ENCODE measurements at regions not wholly inside any gene's neighbourhood (a gene's known extent, or its start where the extent isn't known, plus 50 kb on each side); places are given as distances from the start of the nearest gene placed in this dataset.

DNA sequence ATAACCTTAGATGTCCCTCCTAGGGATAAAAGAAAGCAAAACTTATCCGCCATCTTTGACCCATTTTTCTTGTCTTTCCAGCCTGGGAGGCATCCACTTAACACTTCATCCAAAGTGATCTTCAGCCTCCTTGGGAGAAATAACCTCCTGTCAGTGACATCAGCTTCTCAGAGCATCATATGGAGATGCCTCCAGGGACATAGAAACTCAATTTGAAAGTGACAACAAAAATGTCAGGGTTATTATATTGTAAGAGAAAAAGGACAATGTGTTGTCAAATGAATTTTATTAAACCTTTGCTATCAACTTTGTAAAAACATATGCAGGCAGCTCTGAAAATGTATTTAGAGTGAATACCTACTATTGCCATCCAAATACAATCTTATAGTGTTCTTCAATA, 371.2 kb upstream of the ADARB2 start:
- H3K27me3 ChIP-seq (ENCODE audit: insufficient read depth in 3 of 3, low read length in 2 of 3) = no peaks in the 10 kb centered on the region

DNA sequence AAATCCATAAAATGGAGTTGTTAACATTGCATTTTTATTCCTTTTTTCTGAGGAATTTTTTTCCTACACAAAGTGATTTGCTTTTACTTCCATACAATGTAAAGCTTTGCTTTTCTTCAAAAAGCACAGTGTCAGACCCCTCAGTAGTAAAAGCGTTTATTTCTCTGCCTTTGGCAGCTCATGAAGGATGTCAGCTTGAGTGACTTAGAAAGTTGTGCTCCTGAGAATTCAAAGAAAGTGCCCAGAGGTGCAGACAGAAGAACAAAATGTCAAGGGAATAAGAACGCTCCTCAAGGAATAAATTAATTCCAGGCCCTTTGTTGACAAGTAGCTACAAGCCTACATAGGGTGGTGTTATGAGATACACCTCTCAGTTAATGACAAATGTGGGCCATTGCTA, 369.3 kb upstream of the ADARB2 start:
- H3K36me3 ChIP-seq (ENCODE audit: insufficient read depth in 1 of 2, low read depth in 1 of 2) = no peaks in the 10 kb centered on the region
- no peak overlapping the region for H3K4me3 ChIP-seq
- no peaks in the 10 kb centered on the region for H3K9me3 ChIP-seq
- intact Hi-C loops (cut with DNase I) = no loop called here
- no peak for ATAC-seq
- no peaks in the 10 kb centered on the region for H3K4me1 ChIP-seq
- TF ChIP-seq, protein P1, sequence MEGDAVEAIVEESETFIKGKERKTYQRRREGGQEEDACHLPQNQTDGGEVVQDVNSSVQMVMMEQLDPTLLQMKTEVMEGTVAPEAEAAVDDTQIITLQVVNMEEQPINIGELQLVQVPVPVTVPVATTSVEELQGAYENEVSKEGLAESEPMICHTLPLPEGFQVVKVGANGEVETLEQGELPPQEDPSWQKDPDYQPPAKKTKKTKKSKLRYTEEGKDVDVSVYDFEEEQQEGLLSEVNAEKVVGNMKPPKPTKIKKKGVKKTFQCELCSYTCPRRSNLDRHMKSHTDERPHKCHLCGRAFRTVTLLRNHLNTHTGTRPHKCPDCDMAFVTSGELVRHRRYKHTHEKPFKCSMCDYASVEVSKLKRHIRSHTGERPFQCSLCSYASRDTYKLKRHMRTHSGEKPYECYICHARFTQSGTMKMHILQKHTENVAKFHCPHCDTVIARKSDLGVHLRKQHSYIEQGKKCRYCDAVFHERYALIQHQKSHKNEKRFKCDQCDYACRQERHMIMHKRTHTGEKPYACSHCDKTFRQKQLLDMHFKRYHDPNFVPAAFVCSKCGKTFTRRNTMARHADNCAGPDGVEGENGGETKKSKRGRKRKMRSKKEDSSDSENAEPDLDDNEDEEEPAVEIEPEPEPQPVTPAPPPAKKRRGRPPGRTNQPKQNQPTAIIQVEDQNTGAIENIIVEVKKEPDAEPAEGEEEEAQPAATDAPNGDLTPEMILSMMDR (IDR thresholded peaks at IDR 0.05) = no peak
- DNase-seq = no peak
- 49 to 70% (median 61%) methylated on average over 2 of the region's 2 CpGs for WGBS, 3 donors
- no peak overlapping the region for H3K27ac ChIP-seq
- H3K27me3 ChIP-seq (ENCODE audit: insufficient read depth in 3 of 3, low read length in 2 of 3) = no peaks in the 10 kb centered on the region

More for the DNA sequence above, 371.2 kb upstream of the ADARB2 start:
- ATAC-seq (no peak), DNase-seq (no peak)
- no peaks in the 10 kb centered on the region for H3K9me3 ChIP-seq
- intact Hi-C loops (cut with DNase I) = no loop called here
- H3K27ac ChIP-seq = no peak overlapping the region
- TF ChIP-seq, protein P1 (IDR thresholded peaks at IDR 0.05) = no peak
- no peak overlapping the region for H3K4me3 ChIP-seq
- 96 to 100% (median 100%) methylated on average over 1 of the region's 1 CpG for WGBS, 3 donors
- no peaks in the 10 kb centered on the region for H3K36me3 ChIP-seq (ENCODE audit: insufficient read depth in 1 of 2, low read depth in 1 of 2)
- H3K4me1 ChIP-seq = no peaks in the 10 kb centered on the region

DNA sequence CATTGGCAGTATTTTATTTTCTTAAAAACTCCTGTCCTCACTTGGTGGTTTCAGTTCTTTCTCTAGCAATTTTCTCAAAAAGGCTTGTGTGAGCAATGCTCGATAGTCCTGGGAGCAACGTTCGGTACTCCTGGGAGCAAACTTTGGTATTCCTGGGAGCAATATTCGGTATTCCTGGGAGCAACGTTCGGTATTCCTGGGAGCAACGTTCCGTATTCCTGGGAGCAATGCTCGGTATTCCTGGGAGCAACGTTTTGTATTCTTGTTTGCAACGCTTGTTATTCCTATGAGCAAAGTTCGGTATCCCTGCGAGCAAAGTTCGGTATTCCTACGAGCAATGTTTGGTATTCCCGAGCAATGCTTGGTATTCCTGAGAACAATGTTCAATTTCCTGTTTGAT, 362.0 kb upstream of the ADARB2 start:
- DNase-seq = no peak
- H3K36me3 ChIP-seq (ENCODE audit: insufficient read depth in 1 of 2, low read depth in 1 of 2) = no peaks in the 10 kb centered on the region
- intact Hi-C loops (cut with DNase I) = no loop called here
- H3K4me3 ChIP-seq = no peak overlapping the region
- no peak overlapping the region for H3K27ac ChIP-seq
- WGBS, 3 donors = 90 to 93% (median 92%) methylated on average over 16 of the region's 16 CpGs
- TF ChIP-seq, protein P1 (IDR thresholded peaks at IDR 0.05) = no peak
- no peaks in the 10 kb centered on the region for H3K27me3 ChIP-seq (ENCODE audit: insufficient read depth in 3 of 3, low read length in 2 of 3)
- no peaks in the 10 kb centered on the region for H3K4me1 ChIP-seq
- H3K9me3 ChIP-seq = no peaks in the 10 kb centered on the region
- ATAC-seq = no peak

DNA sequence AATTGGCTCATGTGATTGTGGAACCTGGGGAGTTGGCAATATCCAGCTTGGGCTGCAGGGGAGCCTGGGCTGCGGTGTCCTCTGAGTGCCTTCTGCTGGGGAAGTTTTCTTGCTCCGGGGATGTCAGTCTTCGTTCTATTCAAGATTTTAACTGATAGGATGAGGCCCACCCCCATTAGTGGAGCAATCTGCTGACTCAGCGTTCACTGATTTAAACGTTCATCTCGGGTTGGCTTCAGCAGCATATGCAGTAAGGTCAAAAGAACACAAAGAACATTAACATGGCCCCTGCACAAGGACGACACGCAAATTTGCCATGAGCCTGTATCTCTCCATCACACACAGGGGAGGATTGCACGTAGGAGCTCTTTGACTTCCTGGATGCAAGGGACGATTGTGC, 360.6 kb upstream of the ADARB2 start:
- H3K9me3 ChIP-seq = no peaks in the 10 kb centered on the region
- intact Hi-C loops (cut with DNase I) = no loop called here
- no peaks in the 10 kb centered on the region for H3K27me3 ChIP-seq (ENCODE audit: insufficient read depth in 3 of 3, low read length in 2 of 3)
- TF ChIP-seq, protein P1 (IDR thresholded peaks at IDR 0.05) = no peak
- DNase-seq = no peak
- H3K4me3 ChIP-seq = no peak overlapping the region
- no peaks in the 10 kb centered on the region for H3K36me3 ChIP-seq (ENCODE audit: insufficient read depth in 1 of 2, low read depth in 1 of 2)
- ATAC-seq = no peak
- 85 to 90% (median 86%) methylated on average over 10 of the region's 10 CpGs for WGBS, 3 donors
- no peak overlapping the region for H3K27ac ChIP-seq
- H3K4me1 ChIP-seq = no peaks in the 10 kb centered on the region

DNA sequence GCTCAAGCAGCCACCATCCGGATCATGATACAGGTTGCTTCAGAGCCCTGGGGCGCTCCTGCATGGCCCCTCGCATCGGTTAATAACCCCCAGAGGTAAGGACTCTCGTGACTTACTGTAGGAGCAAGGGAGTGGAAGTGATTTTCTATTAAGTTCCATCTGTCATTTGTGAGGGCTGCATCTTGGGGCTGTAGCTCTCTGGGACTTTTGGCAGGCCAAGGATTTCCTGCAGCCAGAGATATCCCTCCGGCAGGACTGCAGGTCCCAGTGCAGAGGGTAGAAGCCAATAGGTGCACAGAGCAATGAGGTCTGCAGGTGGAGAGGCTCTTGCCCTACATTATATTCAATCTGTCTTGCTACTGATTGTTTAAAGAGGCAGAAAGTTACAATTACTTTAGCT, 356.8 kb upstream of the ADARB2 start:
- intact Hi-C loops (cut with DNase I) = no loop called here
- no peaks in the 10 kb centered on the region for H3K27me3 ChIP-seq (ENCODE audit: insufficient read depth in 3 of 3, low read length in 2 of 3)
- H3K9me3 ChIP-seq = no peaks in the 10 kb centered on the region
- no peak overlapping the region for H3K4me3 ChIP-seq
- DNase-seq (no peak), ATAC-seq (no peak)
- TF ChIP-seq, protein P1 (IDR thresholded peaks at IDR 0.05) = no peak
- no peaks in the 10 kb centered on the region for H3K36me3 ChIP-seq (ENCODE audit: insufficient read depth in 1 of 2, low read depth in 1 of 2)
- no peaks in the 10 kb centered on the region for H3K4me1 ChIP-seq
- H3K27ac ChIP-seq = no peak overlapping the region
- WGBS, 3 donors = 74 to 81% (median 81%) methylated on average over 6 of the region's 6 CpGs
